ENCODE measurements at regions not wholly inside any gene's neighbourhood (a gene's known extent, or its start where the extent isn't known, plus 50 kb on each side); places are given as distances from the start of the nearest gene placed in this dataset.

DNA sequence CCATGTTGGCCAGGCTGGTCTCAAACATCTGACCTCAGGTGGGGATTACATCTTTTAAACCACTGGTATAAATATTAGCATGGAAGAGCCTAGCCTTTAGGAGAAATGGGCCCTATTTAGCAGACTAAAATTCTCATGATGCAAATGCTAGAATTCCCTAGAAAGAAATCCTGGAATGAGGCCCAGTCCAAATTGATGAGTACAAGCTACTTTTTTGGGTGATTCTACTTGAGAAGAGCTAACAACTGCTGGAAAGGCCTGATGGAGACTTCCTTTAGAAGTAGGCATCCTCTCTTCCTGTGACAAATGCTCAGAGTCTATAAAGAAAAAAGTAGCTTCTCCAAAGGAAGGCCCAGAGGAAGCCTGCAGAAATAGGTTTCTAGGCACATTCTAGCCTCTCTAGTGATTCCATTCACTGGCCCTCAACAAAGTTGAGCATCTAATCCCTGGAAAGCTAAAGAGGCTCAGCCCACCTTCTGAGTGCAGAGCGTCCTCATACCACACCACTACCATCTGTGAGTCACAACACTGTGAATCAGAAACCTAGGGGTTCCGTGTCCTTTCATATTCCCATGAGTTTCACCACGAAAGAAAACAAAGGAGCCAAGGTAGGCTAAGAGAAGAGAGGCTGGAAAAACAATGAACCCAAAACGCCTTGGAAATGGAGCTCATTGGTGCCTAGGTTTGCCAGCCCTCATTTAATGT, 183.1 kb downstream of the C1D start:
- Histone ChIP-seq H3K79me1 (ENCODE audit: low read depth, low read length) (no peaks in the 10 kb centered on the region), H3K27ac (replicated peaks; ENCODE audit: low read length) (no peak overlapping the region), H2BK120ac (ENCODE audit: low read depth, low read length) (no peak overlapping the region), H4K8ac (ENCODE audit: low read depth, low read length) (no peak overlapping the region), H3K4me1 (ENCODE audit: control insufficient read depth in 2 of 2, insufficient read depth in 1 of 2, low read depth in 1 of 2, low read length in 2 of 2) (peaks cover 0 to 4% of the 10 kb centered on the region in 2 donors), H2AK5ac (ENCODE audit: low read depth, low read length) (no peak overlapping the region), H3K9ac (ENCODE audit: low read depth, low read length, poor library complexity) (no peak overlapping the region), H2AFZ (ENCODE audit: low read length) (no peak overlapping the region), H2BK12ac (ENCODE audit: low read length) (no peak overlapping the region), H3K4me2 (ENCODE audit: insufficient read depth, low read length, poor library complexity, severe bottlenecking) (no peak overlapping the region), H3K14ac (ENCODE audit: low read length) (no peak overlapping the region), H3K18ac (ENCODE audit: low read length) (no peak overlapping the region), H3K4ac (ENCODE audit: low read length) (no peak overlapping the region), H2BK15ac (ENCODE audit: low read length) (no peak overlapping the region), H3K23ac (ENCODE audit: low read depth, low read length, poor library complexity) (no peak overlapping the region), H3K27me3 (ENCODE audit: control insufficient read depth in 3 of 3, insufficient read depth in 3 of 3, low read depth in 1 of 3, low read length in 3 of 3) (no peaks in the 10 kb centered on the region), H4K91ac (ENCODE audit: low read depth, low read length, poor library complexity) (no peak overlapping the region), H3K36me3 (replicated peaks in 1 of 2; ENCODE audit: control insufficient read depth in 2 of 2, insufficient read depth in 2 of 2, low read length in 2 of 2) (no peaks in the 10 kb centered on the region), H2BK5ac (ENCODE audit: low read length) (no peak overlapping the region), H3K9me3 (replicated peaks in 1 of 2; ENCODE audit: control insufficient read depth in 2 of 2, insufficient read depth in 1 of 2, low read depth in 1 of 2, low read length in 2 of 2) (no peaks in the 10 kb centered on the region), H3K4me3 (ENCODE audit: low read length in 2 of 2) (no peak overlapping the region)
- no CpG with 5 or more reads among the region's 4 CpGs for WGBS, 2 donors (ENCODE audit: extremely low coverage in 2 of 2, insufficient read length in 2 of 2, insufficient replicate concordance in 1 of 2)
- DNase-seq (ENCODE audit: low spot score): no peak

DNA sequence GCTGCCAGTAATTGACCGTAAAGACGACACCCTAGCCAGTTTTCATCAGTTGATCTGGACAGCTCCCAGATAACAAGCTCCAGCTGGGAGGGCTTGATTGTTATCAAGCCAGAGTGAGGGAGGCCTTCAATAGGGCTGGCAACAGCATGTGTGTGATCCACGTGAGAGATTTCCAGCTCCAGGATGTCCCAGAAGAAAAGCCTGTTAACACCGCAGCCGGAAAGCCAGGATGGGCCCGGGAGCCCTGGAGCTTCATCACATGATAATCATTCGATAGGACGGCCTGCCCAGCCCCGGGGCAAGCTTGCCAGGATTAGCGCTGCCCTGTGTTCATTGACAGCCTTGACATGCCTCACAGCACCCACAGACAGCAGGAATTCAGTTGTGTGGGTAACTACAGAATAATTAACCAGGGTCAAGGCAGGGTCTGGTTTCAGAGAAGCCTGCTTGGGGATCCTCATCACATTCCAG, 182.5 kb downstream of the C1D start:
- Histone ChIP-seq H3K4ac (ENCODE audit: low read length) (no peak overlapping the region), H3K9me3 (replicated peaks in 1 of 2; ENCODE audit: control insufficient read depth in 2 of 2, insufficient read depth in 1 of 2, low read depth in 1 of 2, low read length in 2 of 2) (no peaks in the 10 kb centered on the region), H3K36me3 (replicated peaks in 1 of 2; ENCODE audit: control insufficient read depth in 2 of 2, insufficient read depth in 2 of 2, low read length in 2 of 2) (no peaks in the 10 kb centered on the region), H3K18ac (ENCODE audit: low read length) (no peak overlapping the region), H3K4me2 (ENCODE audit: insufficient read depth, low read length, poor library complexity, severe bottlenecking) (no peak overlapping the region), H3K23ac (ENCODE audit: low read depth, low read length, poor library complexity) (no peak overlapping the region), H2BK12ac (ENCODE audit: low read length) (no peak overlapping the region), H3K79me1 (ENCODE audit: low read depth, low read length) (no peaks in the 10 kb centered on the region), H3K4me3 (ENCODE audit: low read length in 2 of 2) (no peak overlapping the region), H2BK15ac (ENCODE audit: low read length) (no peak overlapping the region), H3K27ac (replicated peaks; ENCODE audit: low read length) (no peak overlapping the region), H3K27me3 (ENCODE audit: control insufficient read depth in 3 of 3, insufficient read depth in 3 of 3, low read depth in 1 of 3, low read length in 3 of 3) (no peaks in the 10 kb centered on the region), H4K91ac (ENCODE audit: low read depth, low read length, poor library complexity) (no peak overlapping the region), H2AK5ac (ENCODE audit: low read depth, low read length) (no peak overlapping the region), H4K8ac (ENCODE audit: low read depth, low read length) (no peak overlapping the region), H3K14ac (ENCODE audit: low read length) (no peak overlapping the region), H2BK120ac (ENCODE audit: low read depth, low read length) (no peak overlapping the region), H3K4me1 (ENCODE audit: control insufficient read depth in 2 of 2, insufficient read depth in 1 of 2, low read depth in 1 of 2, low read length in 2 of 2) (peaks cover 0 to 4% of the 10 kb centered on the region in 2 donors), H3K9ac (ENCODE audit: low read depth, low read length, poor library complexity) (no peak overlapping the region), H2BK5ac (ENCODE audit: low read length) (no peak overlapping the region), H2AFZ (ENCODE audit: low read length) (no peak overlapping the region)
- DNase-seq (ENCODE audit: low spot score): no peak
- no CpG with 5 or more reads among the region's 10 CpGs for WGBS, 2 donors (ENCODE audit: extremely low coverage in 2 of 2, insufficient read length in 2 of 2, insufficient replicate concordance in 1 of 2)

DNA sequence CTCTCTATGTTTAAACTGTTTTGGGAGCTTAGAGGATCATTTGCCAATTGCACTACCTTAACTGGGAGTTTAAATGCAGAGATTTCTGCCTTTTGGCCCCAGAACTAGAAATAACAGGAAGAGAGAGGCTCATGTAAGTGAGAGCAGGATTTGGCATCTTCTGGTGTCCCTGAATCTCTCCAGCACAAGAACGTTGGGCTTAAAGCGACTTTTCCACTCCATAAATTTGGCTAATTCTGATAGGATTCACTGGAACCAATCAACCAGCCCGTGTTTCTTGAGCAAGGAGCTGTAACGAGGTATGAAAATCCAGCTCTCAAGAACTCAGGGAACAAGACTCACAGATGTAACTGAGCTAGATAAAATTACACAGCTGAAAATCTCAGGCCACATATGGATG, 181.0 kb downstream of the C1D start:
- Histone ChIP-seq H3K18ac (ENCODE audit: low read length) (no peak overlapping the region), H2BK12ac (ENCODE audit: low read length) (no peak overlapping the region), H4K8ac (ENCODE audit: low read depth, low read length) (no peak overlapping the region), H3K4me3 (ENCODE audit: low read length in 2 of 2) (no peak overlapping the region), H2BK15ac (ENCODE audit: low read length) (no peak overlapping the region), H3K23ac (ENCODE audit: low read depth, low read length, poor library complexity) (no peak overlapping the region), H3K4ac (ENCODE audit: low read length) (no peak overlapping the region), H2BK120ac (ENCODE audit: low read depth, low read length) (no peak overlapping the region), H2AK5ac (ENCODE audit: low read depth, low read length) (no peak overlapping the region), H3K4me2 (ENCODE audit: insufficient read depth, low read length, poor library complexity, severe bottlenecking) (no peak overlapping the region), H2BK5ac (ENCODE audit: low read length) (no peak overlapping the region), H3K14ac (ENCODE audit: low read length) (no peak overlapping the region), H3K9me3 (replicated peaks in 1 of 2; ENCODE audit: control insufficient read depth in 2 of 2, insufficient read depth in 1 of 2, low read depth in 1 of 2, low read length in 2 of 2) (no peaks in the 10 kb centered on the region), H3K36me3 (replicated peaks in 1 of 2; ENCODE audit: control insufficient read depth in 2 of 2, insufficient read depth in 2 of 2, low read length in 2 of 2) (no peaks in the 10 kb centered on the region), H3K79me1 (ENCODE audit: low read depth, low read length) (no peaks in the 10 kb centered on the region), H3K4me1 (ENCODE audit: control insufficient read depth in 2 of 2, insufficient read depth in 1 of 2, low read depth in 1 of 2, low read length in 2 of 2) (peaks cover 0 to 4% of the 10 kb centered on the region in 2 donors), H3K27me3 (ENCODE audit: control insufficient read depth in 3 of 3, insufficient read depth in 3 of 3, low read depth in 1 of 3, low read length in 3 of 3) (no peaks in the 10 kb centered on the region), H2AFZ (ENCODE audit: low read length) (no peak overlapping the region), H4K91ac (ENCODE audit: low read depth, low read length, poor library complexity) (no peak overlapping the region), H3K9ac (ENCODE audit: low read depth, low read length, poor library complexity) (no peak overlapping the region), H3K27ac (replicated peaks; ENCODE audit: low read length) (no peak overlapping the region)
- WGBS, 2 donors (ENCODE audit: extremely low coverage in 2 of 2, insufficient read length in 2 of 2, insufficient replicate concordance in 1 of 2): no CpG with 5 or more reads among the region's 4 CpGs
- DNase-seq (ENCODE audit: low spot score): no peak

DNA sequence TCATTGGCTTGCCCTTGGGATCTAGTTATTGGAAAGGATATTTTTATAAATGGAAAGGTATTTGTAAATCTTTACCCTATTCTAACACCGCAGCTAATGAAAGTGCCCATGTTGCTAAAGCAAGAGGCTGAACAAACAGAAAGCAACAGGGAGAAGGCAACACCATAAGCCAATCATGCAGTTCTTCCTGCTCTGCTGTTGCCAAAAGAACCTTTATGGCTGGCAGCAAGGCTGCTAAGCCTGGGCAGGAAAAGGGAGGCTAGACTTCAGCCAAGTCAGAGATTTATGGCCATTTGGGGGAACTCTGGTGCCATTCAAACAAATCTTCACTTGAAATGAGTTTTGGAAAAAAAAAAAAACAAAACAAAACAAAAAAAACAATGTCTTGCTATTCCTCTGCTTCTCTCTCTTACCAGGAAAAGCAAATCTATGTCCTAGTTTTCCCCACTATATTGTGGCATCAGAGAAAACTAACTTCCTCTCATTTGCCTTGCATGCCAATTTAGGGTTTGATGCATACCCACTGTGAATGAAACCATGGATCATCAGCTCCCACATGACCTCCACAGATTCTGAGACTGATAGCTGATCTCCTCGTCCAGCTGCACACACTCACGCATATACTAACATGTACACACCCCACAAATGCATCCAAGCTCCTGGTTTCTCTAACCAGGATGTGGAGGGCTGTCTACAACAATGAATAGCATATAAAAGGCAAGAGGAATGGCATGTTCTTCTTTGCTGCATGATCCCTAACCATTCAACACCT, 179.3 kb downstream of the C1D start:
- Histone ChIP-seq H2BK120ac (ENCODE audit: low read depth, low read length) (no peak overlapping the region), H2BK12ac (ENCODE audit: low read length) (no peak overlapping the region), H3K4ac (ENCODE audit: low read length) (no peak overlapping the region), H2BK5ac (ENCODE audit: low read length) (no peak overlapping the region), H3K27me3 (ENCODE audit: control insufficient read depth in 3 of 3, insufficient read depth in 3 of 3, low read depth in 1 of 3, low read length in 3 of 3) (no peaks in the 10 kb centered on the region), H4K8ac (ENCODE audit: low read depth, low read length) (no peak overlapping the region), H3K9me3 (replicated peaks in 1 of 2; ENCODE audit: control insufficient read depth in 2 of 2, insufficient read depth in 1 of 2, low read depth in 1 of 2, low read length in 2 of 2) (no peaks in the 10 kb centered on the region), H3K18ac (ENCODE audit: low read length) (no peak overlapping the region), H3K27ac (replicated peaks; ENCODE audit: low read length) (no peak overlapping the region), H3K4me3 (ENCODE audit: low read length in 2 of 2) (no peak overlapping the region), H3K14ac (ENCODE audit: low read length) (no peak overlapping the region), H3K4me1 (ENCODE audit: control insufficient read depth in 2 of 2, insufficient read depth in 1 of 2, low read depth in 1 of 2, low read length in 2 of 2) (peaks cover 0 to 4% of the 10 kb centered on the region in 2 donors), H3K4me2 (ENCODE audit: insufficient read depth, low read length, poor library complexity, severe bottlenecking) (no peak overlapping the region), H3K36me3 (replicated peaks in 1 of 2; ENCODE audit: control insufficient read depth in 2 of 2, insufficient read depth in 2 of 2, low read length in 2 of 2) (no peaks in the 10 kb centered on the region), H4K91ac (ENCODE audit: low read depth, low read length, poor library complexity) (no peak overlapping the region), H3K9ac (ENCODE audit: low read depth, low read length, poor library complexity) (no peak overlapping the region), H2AFZ (ENCODE audit: low read length) (no peak overlapping the region), H2BK15ac (ENCODE audit: low read length) (no peak overlapping the region), H3K23ac (ENCODE audit: low read depth, low read length, poor library complexity) (no peak overlapping the region), H3K79me1 (ENCODE audit: low read depth, low read length) (no peaks in the 10 kb centered on the region), H2AK5ac (ENCODE audit: low read depth, low read length) (no peak overlapping the region)
- no peak for DNase-seq (ENCODE audit: low spot score)
- no CpG with 5 or more reads among the region's 3 CpGs for WGBS, 2 donors (ENCODE audit: extremely low coverage in 2 of 2, insufficient read length in 2 of 2, insufficient replicate concordance in 1 of 2)
